RWPE1 (cell line): ENCODE measurements at regions not wholly inside any gene's neighbourhood (a gene's known extent, or its start where the extent isn't known, plus 50 kb on each side); places are given as distances from the start of the nearest gene placed in this dataset.
"Not testable (repeated sequence)": the region's sequence is repeated elsewhere in the genome, so short reads cannot be mapped to it uniquely, and the experiment has no call there.

Experiments used
- CTCF ChIA-PET: fragments of 350-600 bp; sonication (Branson Sonifier 250); formaldehyde crosslinking; extraction: SDS; loops from one replicate; lab custom pipeline; 2021; lab: Yijun Ruan, JAX
- POLR2A ChIA-PET: fragments of 400-600 bp; formaldehyde crosslinking; extraction: SDS; loops from one replicate; lab custom pipeline; 2020; ENCODE audit warnings: antibody characterized with exemption; ENCODE audit not compliant: low non-redundant PET; lab: Yijun Ruan, JAX
- DNase-seq: peaks from one replicate; pipeline ENCODE4 v3.0.0; 2012; ENCODE audit warnings: low spot score
- H3K27ac ChIP-seq: fragments of 450-650 bp; 2 replicates; pipeline ENCODE4 v1.5.1; 2017
- TF ChIP-seq, protein P1 (sequence below): fragments of 450-650 bp; conservative IDR thresholded peaks from 2 replicates; pipeline ENCODE4 v1.5.1; 2017; ENCODE audit warnings: low read depth, mild to moderate bottlenecking

- H3K27ac ChIP-seq: no peak overlapping the region
- CTCF ChIA-PET: no interaction called here
- no peak for DNase-seq
- POLR2A ChIA-PET: no interaction called here
- TF ChIP-seq, protein P1, sequence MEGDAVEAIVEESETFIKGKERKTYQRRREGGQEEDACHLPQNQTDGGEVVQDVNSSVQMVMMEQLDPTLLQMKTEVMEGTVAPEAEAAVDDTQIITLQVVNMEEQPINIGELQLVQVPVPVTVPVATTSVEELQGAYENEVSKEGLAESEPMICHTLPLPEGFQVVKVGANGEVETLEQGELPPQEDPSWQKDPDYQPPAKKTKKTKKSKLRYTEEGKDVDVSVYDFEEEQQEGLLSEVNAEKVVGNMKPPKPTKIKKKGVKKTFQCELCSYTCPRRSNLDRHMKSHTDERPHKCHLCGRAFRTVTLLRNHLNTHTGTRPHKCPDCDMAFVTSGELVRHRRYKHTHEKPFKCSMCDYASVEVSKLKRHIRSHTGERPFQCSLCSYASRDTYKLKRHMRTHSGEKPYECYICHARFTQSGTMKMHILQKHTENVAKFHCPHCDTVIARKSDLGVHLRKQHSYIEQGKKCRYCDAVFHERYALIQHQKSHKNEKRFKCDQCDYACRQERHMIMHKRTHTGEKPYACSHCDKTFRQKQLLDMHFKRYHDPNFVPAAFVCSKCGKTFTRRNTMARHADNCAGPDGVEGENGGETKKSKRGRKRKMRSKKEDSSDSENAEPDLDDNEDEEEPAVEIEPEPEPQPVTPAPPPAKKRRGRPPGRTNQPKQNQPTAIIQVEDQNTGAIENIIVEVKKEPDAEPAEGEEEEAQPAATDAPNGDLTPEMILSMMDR: no peak
Observed at GRCh38 chr6:15017261-15017660, 228.6 kb upstream of the JARID2 start.

DNA sequence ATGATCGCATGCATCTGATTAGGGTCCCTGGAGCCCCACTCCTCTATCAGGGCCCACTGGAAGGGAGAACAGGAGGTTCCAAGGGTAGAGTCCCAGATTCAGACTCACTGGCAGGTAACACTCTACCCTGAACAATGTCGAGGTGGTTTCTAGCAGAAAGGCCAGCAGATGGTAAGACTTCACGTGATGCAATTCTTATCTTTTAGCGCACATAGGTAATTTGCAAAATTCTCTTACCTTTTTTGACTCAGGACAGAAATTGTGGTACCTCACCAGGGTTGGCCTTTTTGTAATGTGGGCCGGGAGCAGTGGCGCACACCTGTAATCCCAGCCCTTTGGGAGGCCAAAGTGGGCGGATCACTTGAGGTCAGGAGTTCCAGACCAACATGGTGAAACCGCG, 228.1 kb upstream of the JARID2 start:
- no peak overlapping the region for H3K27ac ChIP-seq
- TF ChIP-seq, protein P1: no peak

GRCh38 chr6:15020119-15020770, 225.6 kb upstream of the JARID2 start:
- no peak for DNase-seq
- no peak overlapping the region for H3K27ac ChIP-seq
- TF ChIP-seq, protein P1: no peak
- ChIA-PET POLR2A (no interaction called here), CTCF (interaction anchor here (0.7 kb wide), 1 partner anchor 289 kb away, joined by 4 read pairs; no protein-coding TSS in a partner anchor)

More for the DNA sequence above, 228.1 kb upstream of the JARID2 start:
- no peak for DNase-seq
- ChIA-PET POLR2A (no interaction called here), CTCF (no interaction called here)

- TF ChIP-seq, protein P1: no peak
- POLR2A ChIA-PET: no interaction called here
- CTCF ChIA-PET: no interaction called here
- no peak for DNase-seq
- H3K27ac ChIP-seq: no peak overlapping the region
Observed at GRCh38 chr6:15021074-15021473, 224.8 kb upstream of the JARID2 start.

DNA sequence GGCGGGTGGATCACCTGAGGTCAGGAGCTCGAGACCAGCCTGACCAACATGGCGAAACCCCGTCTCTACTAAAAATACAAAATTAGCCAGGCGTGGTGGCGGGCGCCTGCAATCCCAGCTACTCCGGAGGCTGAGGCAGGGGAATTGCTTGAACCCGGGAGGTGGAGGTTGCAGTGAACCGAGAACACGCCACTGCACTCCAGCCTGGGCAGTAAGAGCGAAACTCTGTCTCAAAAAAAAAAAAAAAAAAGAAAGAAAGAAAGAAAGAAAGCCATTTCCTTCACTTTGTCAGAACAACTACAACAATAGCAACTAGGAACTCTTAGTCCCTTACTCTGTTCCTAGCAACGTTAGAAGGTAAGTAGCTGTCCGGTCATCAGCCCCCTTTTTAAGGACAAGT, 222.9 kb upstream of the JARID2 start:
- H3K27ac ChIP-seq, DNase-seq, POLR2A ChIA-PET: not testable (repeated sequence)
- CTCF ChIA-PET: interaction anchor here (0.7 kb wide), 1 partner anchor 306 kb away, joined by 4 read pairs; no protein-coding TSS in a partner anchor

- POLR2A ChIA-PET: no interaction called here
- no peak for DNase-seq
Observed at GRCh38 chr6:15023448-15023847, 222.4 kb upstream of the JARID2 start.

GRCh38 chr6:15025446-15025845, 220.4 kb upstream of the JARID2 start:
- ChIA-PET POLR2A (no interaction called here), CTCF (no interaction called here)
- H3K27ac ChIP-seq: no peak overlapping the region
- TF ChIP-seq, protein P1: no peak
- no peak for DNase-seq

More at GRCh38 chr6:15023448-15023847, 222.4 kb upstream of the JARID2 start:
- TF ChIP-seq, protein P1: no peak
- CTCF ChIA-PET: no interaction called here
- no peak overlapping the region for H3K27ac ChIP-seq
